Left lung (tissue), 4 donors: ENCODE measurements at regions not wholly inside any gene's neighbourhood (a gene's known extent, or its start where the extent isn't known, plus 50 kb on each side); places are given as distances from the start of the nearest gene placed in this dataset.

Experiments used
- ATAC-seq: fragments of 200-7000 bp; cut with Tn5 transposase; one replicate; pipeline ENCODE4 v1.9.1; 2020; ENCODE audit warnings: moderate library complexity
- DNase-seq, 4 donors: peaks; one replicate each; pipeline ENCODE4 v3.0.0-alpha.2; 2013 to 2020
- H3K27ac ChIP-seq, 2 donors: fragments of 200-600 bp; sonication (generic) in 1 of 2; one replicate each; pipeline versions ENCODE4 v1.5.0 to v1.8.0; 2020 to 2021
- H3K27me3 ChIP-seq, 2 donors: fragments of 200-600 bp; sonication (generic) in 1 of 2; one replicate each; pipeline versions ENCODE4 v1.5.0 to v1.8.0; 2020 to 2021
- H3K36me3 ChIP-seq, 2 donors: fragments of 200-600 bp; sonication (generic) in 1 of 2; one replicate each; pipeline versions ENCODE4 v1.5.0 to v1.8.0; 2020 to 2021
- H3K4me1 ChIP-seq, 2 donors: fragments of 200-600 bp; one replicate each; pipeline ENCODE4 v1.8.0; 2021
- H3K4me3 ChIP-seq, 2 donors: fragments of 200-600 bp; sonication (generic) in 1 of 2; one replicate each; pipeline versions ENCODE4 v1.5.0 to v1.8.0; 2020 to 2021; ENCODE audit warnings: mild to moderate bottlenecking in 1 of 2
- H3K9me3 ChIP-seq, 2 donors: fragments of 200-600 bp; sonication (generic) in 1 of 2; one replicate each; pipeline versions ENCODE4 v1.5.0 to v1.8.0; 2020 to 2021
- intact Hi-C, 2 donors: fragments of 100-400 bp; cut with DNase I; formaldehyde crosslinking; loops; one replicate each; pipeline versions ENCODE4 v1.11.2 to v1.14.2; 2022
- TF ChIP-seq, protein P1 (sequence below), 2 donors: fragments of 200-600 bp; sonication (generic) in 1 of 2; IDR thresholded peaks; one replicate each; pipeline versions ENCODE4 v1.5.0 to v1.8.0; 2021; ENCODE audit warnings: antibody characterized with exemption in 2 of 2
- donor health status: DM: no; HTN: yes; CAD: no.
- donor health status: DM: no; HTN: no; CAD: no.

DNA sequence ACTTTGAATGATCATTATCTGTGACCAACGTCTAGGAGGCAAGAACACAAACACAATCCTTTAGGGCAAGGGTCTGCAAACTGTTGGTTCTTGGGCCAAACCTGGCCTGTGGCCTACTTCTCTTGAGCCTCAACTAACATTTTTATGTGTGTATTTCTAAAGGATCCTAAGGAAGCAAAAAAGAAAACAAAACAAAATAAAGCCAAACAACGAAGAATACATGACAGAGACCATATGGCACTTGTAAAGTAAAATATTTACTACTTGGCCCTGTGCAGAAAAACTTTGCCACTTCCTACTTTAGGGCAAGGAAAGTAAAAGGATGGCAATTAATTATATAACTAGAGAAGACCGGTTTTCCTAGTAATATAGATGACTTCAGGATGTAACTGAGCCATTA lies 1056.2 kb downstream of the EPHA7 start:
- ATAC-seq: no peak
- Histone ChIP-seq H3K36me3 (no peaks in the 10 kb centered on the region), H3K9me3 (no peaks in the 10 kb centered on the region), H3K27ac (no peak overlapping the region), H3K4me3 (no peak overlapping the region), H3K27me3 (no peaks in the 10 kb centered on the region), H3K4me1 (no peaks in the 10 kb centered on the region)
- TF ChIP-seq, protein P1, sequence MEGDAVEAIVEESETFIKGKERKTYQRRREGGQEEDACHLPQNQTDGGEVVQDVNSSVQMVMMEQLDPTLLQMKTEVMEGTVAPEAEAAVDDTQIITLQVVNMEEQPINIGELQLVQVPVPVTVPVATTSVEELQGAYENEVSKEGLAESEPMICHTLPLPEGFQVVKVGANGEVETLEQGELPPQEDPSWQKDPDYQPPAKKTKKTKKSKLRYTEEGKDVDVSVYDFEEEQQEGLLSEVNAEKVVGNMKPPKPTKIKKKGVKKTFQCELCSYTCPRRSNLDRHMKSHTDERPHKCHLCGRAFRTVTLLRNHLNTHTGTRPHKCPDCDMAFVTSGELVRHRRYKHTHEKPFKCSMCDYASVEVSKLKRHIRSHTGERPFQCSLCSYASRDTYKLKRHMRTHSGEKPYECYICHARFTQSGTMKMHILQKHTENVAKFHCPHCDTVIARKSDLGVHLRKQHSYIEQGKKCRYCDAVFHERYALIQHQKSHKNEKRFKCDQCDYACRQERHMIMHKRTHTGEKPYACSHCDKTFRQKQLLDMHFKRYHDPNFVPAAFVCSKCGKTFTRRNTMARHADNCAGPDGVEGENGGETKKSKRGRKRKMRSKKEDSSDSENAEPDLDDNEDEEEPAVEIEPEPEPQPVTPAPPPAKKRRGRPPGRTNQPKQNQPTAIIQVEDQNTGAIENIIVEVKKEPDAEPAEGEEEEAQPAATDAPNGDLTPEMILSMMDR (IDR thresholded peaks at IDR 0.05): no peak
- intact Hi-C loops: no loop called here
- no peak for DNase-seq

DNA sequence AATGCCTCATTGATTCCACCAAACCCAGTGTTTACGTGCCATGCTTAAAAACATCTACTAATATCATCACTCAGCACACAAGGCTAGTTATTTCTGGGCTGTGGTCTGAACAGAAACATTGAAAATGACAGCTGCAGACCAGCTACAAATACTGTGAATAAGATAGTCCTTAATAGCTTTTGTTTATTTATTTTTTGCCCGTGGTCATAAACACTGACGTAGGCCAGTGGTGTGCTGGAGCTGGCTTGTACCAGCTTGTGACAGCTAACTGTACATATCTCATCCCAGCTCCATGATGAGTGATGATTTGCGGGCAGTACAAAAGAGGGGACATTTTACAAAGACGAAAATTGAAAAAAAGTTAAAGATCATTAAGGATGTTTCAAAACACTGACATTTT lies 1057.0 kb downstream of the EPHA7 start:
- no peak overlapping the region for H3K27ac ChIP-seq
- no peak overlapping the region for H3K4me3 ChIP-seq
- TF ChIP-seq, protein P1 (IDR thresholded peaks at IDR 0.05): no peak
- H3K4me1 ChIP-seq: no peaks in the 10 kb centered on the region
- no peaks in the 10 kb centered on the region for H3K27me3 ChIP-seq
- no peak for DNase-seq
- no peaks in the 10 kb centered on the region for H3K9me3 ChIP-seq
- no peaks in the 10 kb centered on the region for H3K36me3 ChIP-seq
- ATAC-seq: no peak
- intact Hi-C loops: no loop called here

DNA sequence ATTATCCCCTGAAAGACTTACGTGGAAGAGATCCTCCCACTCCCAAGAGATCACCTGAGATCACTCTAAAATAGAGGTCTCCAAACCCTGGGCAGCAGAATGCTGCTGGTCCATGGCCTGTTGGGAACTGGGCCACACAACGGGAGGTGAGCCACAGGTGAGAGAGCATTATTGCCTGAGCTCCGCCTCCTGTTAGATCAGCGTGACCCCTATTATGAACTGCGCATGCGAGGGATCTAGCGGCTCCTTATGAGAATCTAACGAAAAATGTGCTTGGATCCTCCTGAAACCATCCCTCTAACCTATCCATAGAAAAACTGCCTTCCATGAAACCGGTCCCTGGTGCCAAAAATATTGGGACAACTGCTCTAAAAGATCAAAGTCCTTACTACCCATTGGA lies 1057.4 kb downstream of the EPHA7 start:
- Histone ChIP-seq H3K36me3 (no peaks in the 10 kb centered on the region), H3K4me1 (no peaks in the 10 kb centered on the region), H3K27me3 (no peaks in the 10 kb centered on the region), H3K9me3 (no peaks in the 10 kb centered on the region), H3K27ac (no peak overlapping the region), H3K4me3 (no peak overlapping the region)
- TF ChIP-seq, protein P1 (IDR thresholded peaks at IDR 0.05): no peak
- intact Hi-C loops: no loop called here
- DNase-seq: no peak
- ATAC-seq: no peak

DNA sequence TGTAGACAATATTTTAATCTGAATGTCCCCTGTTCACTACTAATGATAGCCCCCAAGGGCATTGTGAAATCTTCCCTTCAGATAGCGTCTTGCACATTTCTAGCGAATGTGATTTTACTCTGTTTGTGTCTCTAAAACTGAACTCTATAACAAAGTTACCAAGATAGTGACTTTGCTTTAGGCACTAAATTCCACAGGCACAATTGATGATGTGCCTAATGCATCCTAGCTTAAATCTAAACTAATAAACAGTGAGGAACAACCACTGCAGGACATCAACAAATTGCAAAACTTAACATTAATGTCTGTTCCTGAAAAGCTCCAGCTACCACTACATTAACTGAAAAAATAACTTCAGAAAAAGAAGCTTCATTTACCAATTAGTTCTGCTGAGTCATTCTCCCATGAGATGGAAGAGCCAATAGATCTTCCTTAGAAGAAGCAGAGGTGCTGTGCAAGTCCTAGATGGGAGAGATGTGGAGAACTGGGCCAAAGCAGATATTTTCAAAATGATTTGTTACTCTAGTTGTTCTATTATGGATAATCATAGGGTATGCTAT lies 1065.0 kb downstream of the EPHA7 start:
- Histone ChIP-seq H3K4me3 (no peak overlapping the region), H3K27me3 (no peaks in the 10 kb centered on the region), H3K4me1 (no peaks in the 10 kb centered on the region), H3K9me3 (no peaks in the 10 kb centered on the region), H3K27ac (no peak overlapping the region), H3K36me3 (no peaks in the 10 kb centered on the region)
- DNase-seq (no peak), ATAC-seq (no peak)
- intact Hi-C loops: no loop called here
- TF ChIP-seq, protein P1 (IDR thresholded peaks at IDR 0.05): no peak

DNA sequence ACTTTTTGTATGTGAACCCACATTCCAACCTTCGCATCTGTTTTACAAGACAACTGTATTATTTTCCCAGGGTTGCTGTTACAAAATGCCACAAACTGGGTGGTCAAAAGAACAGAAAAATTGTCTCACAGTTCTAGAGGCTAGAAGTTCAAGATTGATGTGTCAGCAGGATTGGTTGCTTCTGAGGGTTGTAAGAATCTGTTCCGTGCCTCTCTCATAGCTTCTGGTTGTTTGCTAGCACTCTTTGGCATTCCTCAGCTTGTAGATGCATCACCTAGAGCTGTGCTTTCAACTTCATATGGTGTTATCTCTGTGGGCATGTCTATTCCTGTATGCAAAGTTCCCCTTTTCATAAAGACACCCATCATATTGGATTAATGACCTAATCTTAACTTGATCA lies 1067.2 kb downstream of the EPHA7 start:
- H3K27me3 ChIP-seq: no peaks in the 10 kb centered on the region
- ATAC-seq: no peak
- H3K4me3 ChIP-seq: no peak overlapping the region
- TF ChIP-seq, protein P1 (IDR thresholded peaks at IDR 0.05): no peak
- no peak overlapping the region for H3K27ac ChIP-seq
- intact Hi-C loops: no loop called here
- no peaks in the 10 kb centered on the region for H3K9me3 ChIP-seq
- no peaks in the 10 kb centered on the region for H3K4me1 ChIP-seq
- DNase-seq: no peak
- no peaks in the 10 kb centered on the region for H3K36me3 ChIP-seq
